ENCODE measurements at regions not wholly inside any gene's neighbourhood (a gene's known extent, or its start where the extent isn't known, plus 50 kb on each side); places are given as distances from the start of the nearest gene placed in this dataset.
"Not testable (repeated sequence)": the region's sequence is repeated elsewhere in the genome, so short reads cannot be mapped to it uniquely, and the experiment has no call there.

- Histone ChIP-seq H3K9me3 (ENCODE audit: control insufficient read depth, insufficient read depth, low read depth, low read length) (no peaks in the 10 kb centered on the region), H3K4me1 (ENCODE audit: control insufficient read depth, extremely low read depth, insufficient read depth, low read length) (no peaks in the 10 kb centered on the region), H2AFZ (ENCODE audit: low read length) (no peak overlapping the region), H3K4me2 (ENCODE audit: extremely low read depth, insufficient read depth, low read length) (no peak overlapping the region), H3K27ac (ENCODE audit: insufficient read depth, low read length) (no peak overlapping the region), H3K4me3 (replicated peaks in 1 of 4; ENCODE audit: control extremely low read depth in 1 of 4, insufficient read depth in 1 of 4, low read depth in 3 of 4, low read length in 4 of 4) (no peak overlapping the region), H3K27me3 (ENCODE audit: control insufficient read depth, insufficient read depth, low read length) (no peaks in the 10 kb centered on the region), H3K79me2 (ENCODE audit: control insufficient read depth, insufficient read depth, low read length) (no peaks in the 10 kb centered on the region), H4K20me1 (ENCODE audit: control insufficient read depth, extremely low read depth, insufficient read depth, low read length) (no peaks in the 10 kb centered on the region), H3K9ac (ENCODE audit: insufficient read depth, low read length) (no peak overlapping the region), H3K36me3 (ENCODE audit: control insufficient read depth, insufficient read depth, low read length) (no peaks in the 10 kb centered on the region)
- peak; percentile 36 to 37 for DNase-seq (ENCODE audit: low read depth in 2 of 2)
- TF ChIP-seq CTCF (conservative IDR thresholded peaks at IDR 0.05 in 1 of 2, IDR thresholded peaks at IDR 0.05 in 1 of 2; ENCODE audit: low read depth in 1 of 2, low read length in 2 of 2) = no peak
- no peak for TF ChIP-seq EZH2 (IDR thresholded peaks at IDR 0.05; ENCODE audit: low read length, missing control alignments)
These were observed 112.6 kb upstream of the MB21D2 start for GRCh38 chr3:193030276-193030675.

GRCh38 chr3:193031911-193032310, 114.3 kb upstream of the MB21D2 start:
- Histone ChIP-seq H3K4me1 (ENCODE audit: control insufficient read depth, extremely low read depth, insufficient read depth, low read length) (no peaks in the 10 kb centered on the region), H2AFZ (ENCODE audit: low read length) (no peak overlapping the region), H3K79me2 (ENCODE audit: control insufficient read depth, insufficient read depth, low read length) (no peaks in the 10 kb centered on the region), H3K4me2 (ENCODE audit: extremely low read depth, insufficient read depth, low read length) (no peak overlapping the region), H4K20me1 (ENCODE audit: control insufficient read depth, extremely low read depth, insufficient read depth, low read length) (no peaks in the 10 kb centered on the region), H3K27me3 (ENCODE audit: control insufficient read depth, insufficient read depth, low read length) (no peaks in the 10 kb centered on the region), H3K36me3 (ENCODE audit: control insufficient read depth, insufficient read depth, low read length) (no peaks in the 10 kb centered on the region), H3K4me3 (replicated peaks in 1 of 4; ENCODE audit: control extremely low read depth in 1 of 4, insufficient read depth in 1 of 4, low read depth in 3 of 4, low read length in 4 of 4) (no peak overlapping the region), H3K9me3 (ENCODE audit: control insufficient read depth, insufficient read depth, low read depth, low read length) (no peaks in the 10 kb centered on the region), H3K9ac (ENCODE audit: insufficient read depth, low read length) (no peak overlapping the region), H3K27ac (ENCODE audit: insufficient read depth, low read length) (no peak overlapping the region)
- no peak for DNase-seq (ENCODE audit: low read depth in 2 of 2)
- TF ChIP-seq CTCF (conservative IDR thresholded peaks at IDR 0.05 in 1 of 2, IDR thresholded peaks at IDR 0.05 in 1 of 2; ENCODE audit: low read depth in 1 of 2, low read length in 2 of 2) (no peak), EZH2 (IDR thresholded peaks at IDR 0.05; ENCODE audit: low read length, missing control alignments) (no peak)

GRCh38 chr3:193033226-193033780, 115.6 kb upstream of the MB21D2 start:
- TF ChIP-seq EZH2 (IDR thresholded peaks at IDR 0.05; ENCODE audit: low read length, missing control alignments) = no peak
- Histone ChIP-seq H2AFZ (ENCODE audit: low read length) (no peak overlapping the region), H3K4me3 (replicated peaks in 1 of 4; ENCODE audit: control extremely low read depth in 1 of 4, insufficient read depth in 1 of 4, low read depth in 3 of 4, low read length in 4 of 4) (no peak overlapping the region), H3K27ac (ENCODE audit: insufficient read depth, low read length) (no peak overlapping the region), H3K4me2 (ENCODE audit: extremely low read depth, insufficient read depth, low read length) (no peak overlapping the region), H3K9me3 (ENCODE audit: control insufficient read depth, insufficient read depth, low read depth, low read length) (no peaks in the 10 kb centered on the region), H3K9ac (ENCODE audit: insufficient read depth, low read length) (no peak overlapping the region), H3K36me3 (ENCODE audit: control insufficient read depth, insufficient read depth, low read length) (no peaks in the 10 kb centered on the region), H3K27me3 (ENCODE audit: control insufficient read depth, insufficient read depth, low read length) (no peaks in the 10 kb centered on the region), H3K79me2 (ENCODE audit: control insufficient read depth, insufficient read depth, low read length) (no peaks in the 10 kb centered on the region), H4K20me1 (ENCODE audit: control insufficient read depth, extremely low read depth, insufficient read depth, low read length) (no peaks in the 10 kb centered on the region), H3K4me1 (ENCODE audit: control insufficient read depth, extremely low read depth, insufficient read depth, low read length) (no peaks in the 10 kb centered on the region)
- DNase-seq (ENCODE audit: low read depth in 2 of 2) = no peak

GRCh38 chr3:193037828-193038227, 120.2 kb upstream of the MB21D2 start:
- not testable (repeated sequence) for H3K36me3 ChIP-seq (ENCODE audit: control insufficient read depth, insufficient read depth, low read length); H3K4me1 ChIP-seq (ENCODE audit: control insufficient read depth, extremely low read depth, insufficient read depth, low read length); H3K27me3 ChIP-seq (ENCODE audit: control insufficient read depth, insufficient read depth, low read length); H4K20me1 ChIP-seq (ENCODE audit: control insufficient read depth, extremely low read depth, insufficient read depth, low read length); H2AFZ ChIP-seq (ENCODE audit: low read length); H3K9ac ChIP-seq (ENCODE audit: insufficient read depth, low read length); H3K4me2 ChIP-seq (ENCODE audit: extremely low read depth, insufficient read depth, low read length); H3K27ac ChIP-seq (ENCODE audit: insufficient read depth, low read length); H3K79me2 ChIP-seq (ENCODE audit: control insufficient read depth, insufficient read depth, low read length); H3K4me3 ChIP-seq (replicated peaks in 1 of 4; ENCODE audit: control extremely low read depth in 1 of 4, insufficient read depth in 1 of 4, low read depth in 3 of 4, low read length in 4 of 4); DNase-seq (ENCODE audit: low read depth in 2 of 2); H3K9me3 ChIP-seq (ENCODE audit: control insufficient read depth, insufficient read depth, low read depth, low read length)

Data from fibroblast of lung (primary cell).